ENCODE measurements at regions not wholly inside any gene's neighbourhood (a gene's known extent, or its start where the extent isn't known, plus 50 kb on each side); places are given as distances from the start of the nearest gene placed in this dataset.

- DNase-seq (ENCODE audit: low spot score): no peak
- Histone ChIP-seq H3K4me3 (no peak overlapping the region), H3K27ac (no peak overlapping the region)
- TF ChIP-seq, protein P1, sequence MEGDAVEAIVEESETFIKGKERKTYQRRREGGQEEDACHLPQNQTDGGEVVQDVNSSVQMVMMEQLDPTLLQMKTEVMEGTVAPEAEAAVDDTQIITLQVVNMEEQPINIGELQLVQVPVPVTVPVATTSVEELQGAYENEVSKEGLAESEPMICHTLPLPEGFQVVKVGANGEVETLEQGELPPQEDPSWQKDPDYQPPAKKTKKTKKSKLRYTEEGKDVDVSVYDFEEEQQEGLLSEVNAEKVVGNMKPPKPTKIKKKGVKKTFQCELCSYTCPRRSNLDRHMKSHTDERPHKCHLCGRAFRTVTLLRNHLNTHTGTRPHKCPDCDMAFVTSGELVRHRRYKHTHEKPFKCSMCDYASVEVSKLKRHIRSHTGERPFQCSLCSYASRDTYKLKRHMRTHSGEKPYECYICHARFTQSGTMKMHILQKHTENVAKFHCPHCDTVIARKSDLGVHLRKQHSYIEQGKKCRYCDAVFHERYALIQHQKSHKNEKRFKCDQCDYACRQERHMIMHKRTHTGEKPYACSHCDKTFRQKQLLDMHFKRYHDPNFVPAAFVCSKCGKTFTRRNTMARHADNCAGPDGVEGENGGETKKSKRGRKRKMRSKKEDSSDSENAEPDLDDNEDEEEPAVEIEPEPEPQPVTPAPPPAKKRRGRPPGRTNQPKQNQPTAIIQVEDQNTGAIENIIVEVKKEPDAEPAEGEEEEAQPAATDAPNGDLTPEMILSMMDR (IDR thresholded peaks at IDR 0.05): no peak
Measured at GRCh38 chr1:194950584-194950983, 1657.7 kb downstream of the KCNT2 start.

DNA sequence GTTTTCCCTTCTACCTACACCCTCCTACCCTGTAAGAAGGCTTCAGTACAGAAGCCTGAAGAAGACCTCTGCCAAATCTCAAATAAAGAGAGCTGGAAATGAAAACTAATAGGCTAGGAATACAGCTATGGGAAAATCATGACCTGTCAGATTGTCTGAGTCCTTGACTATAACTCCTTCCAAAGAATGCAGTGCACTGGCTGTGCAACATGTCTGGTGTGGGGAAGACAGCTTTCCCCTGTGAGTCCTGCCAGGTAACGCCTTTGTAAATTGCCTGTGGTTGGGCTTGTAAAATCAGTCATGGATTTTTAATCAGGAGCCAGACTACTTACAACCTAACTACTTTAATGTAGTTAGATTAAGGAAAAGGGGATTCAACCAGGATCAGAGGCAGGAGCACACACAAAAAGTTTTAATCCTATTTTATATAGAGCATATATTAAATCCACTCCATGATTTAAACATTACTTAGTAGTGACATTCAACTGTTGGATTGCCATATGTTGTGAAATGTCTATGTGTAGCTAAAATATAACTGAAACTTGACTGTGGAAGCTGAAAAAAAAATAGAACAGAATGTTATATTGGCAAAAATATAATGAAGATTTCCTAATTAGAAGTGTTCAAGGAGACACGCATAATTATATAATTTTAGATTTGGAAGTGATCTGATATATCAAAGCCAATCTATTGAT is 1667.8 kb downstream of the KCNT2 start:
- no peak overlapping the region for H3K27ac ChIP-seq
- H3K4me3 ChIP-seq: no peak overlapping the region
- TF ChIP-seq, protein P1 (IDR thresholded peaks at IDR 0.05): no peak
- DNase-seq (ENCODE audit: low spot score): no peak

- no peak for DNase-seq (ENCODE audit: low spot score)
- H3K4me3 ChIP-seq: no peak overlapping the region
- no peak overlapping the region for H3K27ac ChIP-seq
- TF ChIP-seq, protein P1 (IDR thresholded peaks at IDR 0.05): no peak
Measured at GRCh38 chr1:194935864-194936263, 1672.4 kb downstream of the KCNT2 start.

- Histone ChIP-seq H3K27ac (no peak overlapping the region), H3K4me3 (no peak overlapping the region)
- TF ChIP-seq, protein P1 (IDR thresholded peaks at IDR 0.05): no peak
- DNase-seq (ENCODE audit: low spot score): no peak
Measured at GRCh38 chr1:194931166-194931565, 1677.1 kb downstream of the KCNT2 start.

DNA sequence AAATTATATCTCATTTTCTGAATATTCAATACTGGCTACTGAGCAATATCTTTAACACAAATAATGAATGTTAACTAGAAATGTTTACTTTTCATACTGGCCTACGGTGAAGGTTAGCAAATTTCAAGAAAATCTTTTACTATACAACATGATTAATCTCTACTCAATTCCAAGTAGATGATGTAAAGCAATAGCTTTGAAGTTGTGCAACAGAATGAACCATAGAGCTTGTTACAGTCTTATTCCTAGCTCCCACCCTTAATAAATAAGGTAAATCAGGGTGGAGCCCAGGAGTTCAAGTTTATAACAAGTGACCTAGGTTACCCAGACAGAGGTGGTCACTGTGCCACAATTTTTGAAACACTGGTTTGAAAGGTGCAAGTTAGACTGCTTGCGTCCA is 1678.1 kb downstream of the KCNT2 start:
- no peak for DNase-seq (ENCODE audit: low spot score)
- H3K27ac ChIP-seq: no peak overlapping the region
- TF ChIP-seq, protein P1 (IDR thresholded peaks at IDR 0.05): no peak
- no peak overlapping the region for H3K4me3 ChIP-seq

DNA sequence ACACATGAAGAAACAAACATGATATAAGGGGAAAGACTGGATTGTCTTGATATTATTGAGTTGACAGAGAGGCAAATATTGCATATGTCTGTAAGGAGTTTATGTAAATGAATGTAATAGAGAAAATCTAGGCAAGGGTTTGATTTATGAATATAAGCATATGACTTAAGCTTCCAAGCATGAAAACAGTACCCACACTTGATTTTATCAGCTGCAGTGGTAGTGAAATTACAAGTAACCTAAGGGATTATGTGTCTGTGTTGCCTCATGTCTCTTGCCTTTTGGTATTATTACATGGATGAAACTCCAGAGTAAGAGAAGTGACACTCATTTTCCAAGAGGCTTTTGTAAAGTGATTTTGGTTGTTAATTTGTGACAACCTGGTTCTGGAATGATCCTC is 1678.9 kb downstream of the KCNT2 start:
- Histone ChIP-seq H3K27ac (no peak overlapping the region), H3K4me3 (no peak overlapping the region)
- TF ChIP-seq, protein P1 (IDR thresholded peaks at IDR 0.05): no peak
- no peak for DNase-seq (ENCODE audit: low spot score)

DNA sequence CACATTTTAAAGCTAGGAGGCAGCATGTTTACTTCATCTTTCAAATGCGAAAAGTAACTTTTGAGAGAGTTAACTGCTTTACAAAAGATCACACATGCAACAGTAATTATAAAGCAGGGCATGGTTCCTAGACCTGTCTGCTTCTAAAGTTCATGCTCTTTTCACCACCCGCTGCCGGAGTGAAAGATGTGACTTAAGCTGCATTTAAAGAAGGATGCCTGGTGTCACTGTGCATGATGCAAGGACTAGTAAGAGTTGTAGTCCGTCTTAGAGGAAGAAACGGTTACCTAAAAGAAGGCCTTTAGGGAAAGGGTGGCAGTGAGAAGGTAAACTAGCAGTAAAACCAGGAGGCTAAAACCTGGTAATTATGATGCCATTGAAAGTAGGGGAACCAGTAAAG is 1689.1 kb downstream of the KCNT2 start:
- Histone ChIP-seq H3K27ac (no peak overlapping the region), H3K4me3 (no peak overlapping the region)
- TF ChIP-seq, protein P1 (IDR thresholded peaks at IDR 0.05): no peak
- DNase-seq (ENCODE audit: low spot score): no peak
